Endometrium (tissue), 2 donors: ENCODE measurements at regions not wholly inside any gene's neighbourhood (a gene's known extent, or its start where the extent isn't known, plus 50 kb on each side); places are given as distances from the start of the nearest gene placed in this dataset.

Experiments used
- FAIRE-seq: peaks from 2 replicates; lab custom pipeline; 2012; peaks lifted over from hg19 to GRCh38; lab: Jason Lieb, UNC
- donor health status: control.
- donor health status: control.

DNA sequence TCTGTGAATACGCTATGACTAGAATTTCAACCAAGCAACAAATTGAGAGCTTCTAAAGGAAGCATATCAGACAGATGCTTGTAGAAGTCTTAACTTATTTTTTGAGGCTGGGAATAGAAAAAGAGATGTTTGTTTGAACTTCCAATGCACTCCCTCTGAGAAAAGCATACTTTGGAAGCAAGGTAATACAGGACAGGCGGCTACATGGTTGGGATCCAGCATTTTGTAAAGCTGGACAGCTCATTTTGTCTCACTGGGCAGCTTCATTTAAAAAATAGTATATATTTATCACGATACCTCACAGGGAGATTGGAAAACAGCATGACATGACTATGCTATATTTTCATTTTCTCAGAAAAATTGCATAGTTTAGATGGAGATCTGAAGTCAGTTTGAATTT is 821.3 kb upstream of the API5 start:
- FAIRE-seq, result no peak

DNA sequence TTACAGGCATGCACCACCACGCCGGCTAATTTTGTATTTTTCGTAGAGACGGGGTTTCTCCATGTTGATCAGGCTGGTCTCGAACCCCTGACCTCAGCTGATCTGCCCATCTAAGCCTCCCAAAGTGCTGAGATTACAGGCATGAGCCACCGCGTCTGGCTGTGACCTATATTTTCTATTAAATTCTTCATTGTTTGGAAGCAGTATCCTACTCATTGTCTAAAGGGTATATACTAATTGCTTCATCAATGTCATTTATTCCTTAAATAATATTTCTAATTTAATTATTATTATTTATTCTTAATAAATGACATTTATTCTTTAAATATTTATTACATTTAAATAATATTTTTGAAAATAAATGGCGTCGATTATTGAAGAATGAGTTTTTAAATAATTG is 817.3 kb upstream of the API5 start:
- no peak for FAIRE-seq

DNA sequence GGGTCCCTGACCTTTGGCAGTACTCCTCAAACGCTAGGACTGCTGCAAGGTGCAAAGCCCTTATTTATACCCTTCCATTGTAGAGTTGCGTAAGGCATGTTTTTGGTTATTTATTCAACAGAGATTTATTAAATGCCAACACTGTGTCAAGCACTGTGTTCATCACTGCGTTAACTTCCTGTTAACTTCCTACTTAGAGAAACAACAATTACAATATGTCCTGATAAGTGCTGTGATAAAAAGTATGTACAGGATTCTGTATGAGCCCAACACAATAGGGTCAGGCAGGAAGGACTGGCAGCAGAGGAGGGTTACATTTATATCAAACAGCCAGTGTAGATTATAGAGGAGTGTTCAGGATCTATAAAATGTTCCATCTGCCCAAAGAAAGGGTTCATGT is 812.8 kb upstream of the API5 start:
- FAIRE-seq, result no peak

DNA sequence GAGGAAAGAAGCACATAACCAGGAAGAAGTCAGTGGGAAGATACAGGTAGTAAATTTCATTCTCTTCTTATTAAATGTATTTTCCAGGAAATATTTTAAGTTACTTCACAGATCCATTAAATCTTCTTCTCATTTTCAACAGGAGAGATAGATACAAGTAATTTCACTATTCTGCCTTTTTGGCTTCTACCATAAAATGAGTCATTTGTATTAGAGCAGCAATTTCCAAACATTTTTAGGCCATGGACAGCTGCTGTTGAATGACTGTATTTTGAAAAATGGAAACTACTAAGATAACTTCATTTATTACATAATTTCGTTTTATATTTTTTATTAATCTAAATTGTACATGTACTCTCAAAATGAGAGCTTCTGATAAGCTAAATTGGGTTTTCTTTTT is 809.6 kb upstream of the API5 start:
- no peak for FAIRE-seq

DNA sequence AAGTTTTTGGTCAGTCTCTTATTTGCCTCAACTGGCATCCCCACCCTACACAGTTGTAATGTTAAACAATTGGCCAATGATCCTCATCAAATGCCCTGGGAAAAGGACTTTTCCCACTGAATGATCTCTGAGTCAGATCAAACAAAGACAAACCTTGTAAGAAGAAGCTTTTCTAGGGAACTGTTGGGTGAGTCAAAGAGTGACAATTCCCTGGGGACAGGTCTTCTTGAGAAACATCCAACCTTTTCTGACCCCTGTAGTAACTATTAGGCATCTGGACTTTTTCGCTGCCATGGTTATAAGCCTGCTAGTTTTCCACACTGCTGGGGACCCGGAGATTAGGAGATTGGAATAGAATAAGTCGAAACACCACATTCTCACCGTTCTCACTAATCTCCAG is 789.8 kb upstream of the API5 start:
- no peak for FAIRE-seq

DNA sequence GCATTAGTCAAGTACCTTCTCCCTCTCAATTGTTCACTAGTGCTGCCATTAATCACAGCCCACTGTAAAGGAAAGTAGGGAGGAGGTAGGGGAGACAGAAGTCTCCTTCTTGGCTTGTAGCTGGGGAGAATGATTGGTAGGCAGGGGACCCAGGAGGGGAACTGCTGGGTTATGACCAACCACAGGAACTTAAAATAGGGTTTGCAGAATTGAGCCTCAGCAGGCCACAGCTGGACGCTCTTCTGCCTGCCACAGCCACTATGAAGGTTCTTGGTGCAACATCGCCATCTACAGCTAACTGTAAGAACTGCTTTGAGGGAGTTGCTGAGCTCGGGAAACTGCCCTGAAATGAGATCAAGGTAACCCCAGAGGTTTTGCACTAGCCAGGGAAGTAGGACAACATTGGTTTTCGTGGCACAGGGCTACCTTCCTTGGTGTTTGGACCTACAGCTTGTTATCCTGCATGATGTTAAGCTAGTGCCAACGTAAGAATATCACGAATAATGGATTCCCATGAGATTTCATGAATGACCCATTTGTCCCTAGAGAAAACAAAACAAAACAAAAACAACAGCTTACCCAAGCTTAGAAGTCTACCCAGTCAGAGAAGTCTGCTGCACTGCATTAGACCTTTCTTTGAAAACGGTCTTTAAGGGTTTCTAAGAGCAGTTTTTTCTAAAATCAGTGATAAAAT is 787.1 kb upstream of the API5 start:
- FAIRE-seq, result no peak

DNA sequence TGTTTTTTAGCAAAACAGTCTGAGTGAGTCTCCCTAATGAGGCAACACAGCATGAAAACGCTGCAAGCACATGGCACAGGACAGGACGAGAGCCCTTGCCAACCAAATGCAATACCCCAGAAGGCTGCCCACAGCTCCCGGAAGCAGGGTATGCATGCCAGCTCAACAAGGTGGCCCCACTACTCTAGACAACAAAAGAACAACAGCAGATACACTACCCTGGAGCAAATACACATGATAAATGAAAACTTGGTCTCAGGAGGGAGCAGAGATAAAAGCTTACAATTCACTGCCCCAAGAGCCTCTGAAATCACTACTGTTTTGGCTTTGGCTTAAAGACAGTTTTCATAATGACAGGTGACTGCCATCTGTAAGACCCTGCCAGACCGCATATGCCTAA is 785.4 kb upstream of the API5 start:
- FAIRE-seq, result no peak

DNA sequence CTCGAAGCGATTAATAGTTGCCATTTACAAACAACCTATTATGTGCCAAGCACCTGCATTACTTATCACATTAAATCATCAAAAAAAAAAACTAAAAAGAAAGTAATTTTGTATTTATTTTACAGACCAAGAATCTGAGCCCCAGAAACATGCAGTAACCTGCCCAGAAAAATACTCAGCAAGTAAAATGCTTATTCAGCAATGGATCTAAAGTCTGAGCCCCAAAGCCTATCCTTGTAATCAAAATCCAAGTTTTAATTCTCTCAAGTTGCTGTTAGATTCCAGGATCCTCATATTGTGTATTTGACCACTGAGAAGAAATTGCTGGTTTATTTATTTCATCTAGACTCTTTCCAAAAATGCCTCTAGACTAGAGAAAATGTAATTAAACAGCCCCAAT is 783.3 kb upstream of the API5 start:
- FAIRE-seq, result no peak

DNA sequence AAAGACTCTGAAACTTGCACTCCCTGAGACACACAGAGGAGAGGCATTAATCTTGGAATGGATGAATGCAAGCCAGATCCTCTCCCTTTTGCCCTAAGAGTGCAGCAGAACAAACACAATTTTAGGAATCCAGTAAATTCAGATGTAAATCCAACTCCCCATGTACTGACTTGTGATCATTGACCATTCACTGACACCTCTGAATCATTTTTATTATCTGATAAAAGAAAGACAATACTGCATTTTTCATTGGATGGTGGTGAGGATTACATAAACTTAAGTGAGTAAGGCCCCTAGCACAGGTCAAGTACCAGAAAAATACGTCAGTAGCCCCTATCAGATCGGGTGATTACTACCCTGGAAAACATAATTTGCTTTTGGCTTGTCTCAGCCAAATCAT is 782.9 kb upstream of the API5 start:
- no peak for FAIRE-seq

DNA sequence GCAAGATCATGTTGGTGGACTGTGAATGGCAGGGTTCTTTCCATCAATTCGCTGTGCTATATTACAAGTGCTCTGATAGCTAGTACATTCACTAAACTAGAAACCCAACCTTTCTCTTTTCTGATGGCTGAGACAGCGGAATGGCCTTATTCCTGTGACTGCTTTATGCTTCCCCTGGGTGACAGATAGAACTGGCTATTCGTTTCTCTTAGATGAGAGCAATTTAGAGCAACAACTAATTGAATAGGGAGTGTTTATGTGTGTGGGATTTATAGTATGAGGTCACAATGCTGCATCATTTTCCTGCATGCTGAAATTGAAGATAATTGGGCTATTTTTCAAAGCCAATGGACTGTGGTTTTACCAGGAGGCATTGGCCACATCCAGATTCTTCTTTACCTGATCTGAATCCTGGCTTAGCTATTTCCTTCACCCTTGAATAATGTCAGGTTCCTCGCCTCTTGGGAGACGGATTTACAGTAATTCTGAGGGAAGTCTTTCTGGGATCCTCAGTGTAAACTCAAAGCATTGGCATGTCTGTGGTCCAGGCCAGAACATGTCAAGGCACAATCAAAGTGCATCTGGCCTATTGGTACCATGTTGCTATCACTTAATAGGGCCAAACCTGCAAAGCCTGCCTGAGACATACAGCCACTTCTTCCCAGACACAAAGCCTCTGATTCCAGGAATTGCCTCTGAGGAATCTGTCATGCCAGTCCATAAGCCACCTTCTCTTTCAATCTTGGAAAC is 775.0 kb upstream of the API5 start:
- no peak for FAIRE-seq

DNA sequence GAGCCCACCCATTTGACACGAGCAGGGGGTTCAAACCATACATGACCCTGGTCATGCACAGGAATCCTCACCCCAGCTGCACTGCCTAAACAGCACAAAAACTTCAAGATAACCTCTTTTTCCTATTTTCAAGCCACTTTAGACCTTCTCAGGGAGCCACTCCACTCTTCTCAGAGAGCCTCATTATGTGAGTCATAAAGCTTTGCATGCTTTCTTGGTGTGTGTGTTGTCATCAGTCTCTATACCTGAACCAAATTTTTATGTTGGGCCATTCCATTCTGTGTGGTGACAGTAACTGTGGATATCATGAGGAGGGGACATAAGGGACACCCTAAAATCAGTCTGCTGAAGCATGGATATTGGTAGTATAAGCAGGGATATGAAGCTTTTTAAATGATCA is 769.5 kb upstream of the API5 start:
- no peak for FAIRE-seq

DNA sequence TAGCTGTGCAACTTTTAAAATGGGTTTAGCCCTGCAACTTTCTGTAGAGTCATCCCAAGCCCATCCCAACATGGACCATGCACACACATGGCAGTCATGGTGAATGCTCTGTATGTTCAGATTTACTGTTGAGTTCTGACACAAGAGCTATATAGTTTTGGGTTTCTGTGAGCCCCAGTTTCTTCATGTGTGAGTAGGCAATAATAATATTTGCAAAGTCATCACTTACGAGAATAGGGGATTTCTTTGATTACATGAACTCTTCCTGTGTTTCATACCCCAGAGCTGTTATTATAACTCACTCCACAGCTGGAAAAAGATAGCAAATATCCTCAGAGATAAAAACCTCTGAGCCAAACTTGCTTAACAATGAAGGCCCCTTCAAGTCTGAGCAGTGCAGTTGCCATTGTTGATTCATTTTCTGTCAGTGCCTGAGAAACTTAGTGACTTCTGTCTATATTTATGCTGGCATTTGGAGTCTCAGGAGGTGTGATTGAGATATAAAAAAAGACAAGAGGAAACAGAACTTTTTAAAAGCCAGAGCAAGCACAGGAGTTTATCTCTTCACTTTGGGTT is 767.9 kb upstream of the API5 start:
- FAIRE-seq, result no peak

DNA sequence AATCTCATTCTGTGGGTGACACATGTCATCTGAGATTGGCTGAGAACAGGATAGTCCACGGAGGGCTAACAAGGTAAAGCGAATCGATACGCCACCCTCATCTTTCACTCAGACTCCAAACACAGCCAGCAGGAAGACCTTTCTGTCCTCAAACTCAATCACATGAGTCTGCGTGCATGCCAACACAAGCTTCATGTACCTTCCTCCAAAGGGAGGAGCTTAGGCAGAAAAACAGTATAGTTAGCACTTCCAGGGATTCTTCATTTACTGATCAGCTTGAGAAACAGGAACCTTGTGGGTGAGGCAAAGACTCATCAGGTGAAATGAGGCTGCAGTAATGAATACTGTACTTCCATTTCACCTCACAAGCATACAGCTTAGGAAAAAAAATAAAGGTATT is 767.1 kb upstream of the API5 start:
- FAIRE-seq, result no peak

DNA sequence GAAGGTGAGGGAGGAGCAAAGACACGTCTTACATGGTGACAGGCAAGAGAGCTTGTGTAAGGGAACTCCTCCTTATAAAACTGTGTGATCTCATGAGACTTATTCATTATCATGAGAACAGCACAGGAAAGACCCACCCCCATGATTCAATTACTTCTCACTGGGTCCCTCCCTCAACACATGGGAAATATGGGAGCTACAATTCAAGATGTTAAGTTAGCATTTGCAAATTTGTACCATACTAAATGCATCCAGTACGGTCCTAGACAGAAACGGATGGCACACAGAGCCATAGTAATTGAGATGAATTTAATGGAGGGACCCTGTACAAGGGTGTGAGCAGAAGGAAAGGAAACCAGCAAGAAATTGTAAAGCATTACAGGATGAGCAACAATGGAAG is 765.8 kb upstream of the API5 start:
- no peak for FAIRE-seq

DNA sequence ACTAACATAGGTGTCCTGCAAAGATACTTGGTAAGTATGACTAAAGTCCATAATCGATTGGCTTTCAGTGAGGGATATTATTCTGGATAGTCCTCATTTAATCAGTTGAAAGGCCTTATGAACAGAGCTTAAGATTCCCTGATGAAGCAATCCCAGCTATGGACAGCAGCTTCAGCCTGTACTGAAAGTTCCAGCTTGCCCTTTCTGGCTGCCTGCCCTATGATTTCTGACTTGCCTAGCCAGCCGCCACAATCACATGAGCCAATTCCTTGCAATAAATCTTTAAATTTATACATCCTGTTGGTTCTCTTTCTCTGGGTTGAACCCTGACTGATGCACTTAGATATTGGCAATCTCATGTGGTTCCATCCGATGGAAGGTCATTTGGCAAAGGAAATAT is 759.0 kb upstream of the API5 start:
- no peak for FAIRE-seq

DNA sequence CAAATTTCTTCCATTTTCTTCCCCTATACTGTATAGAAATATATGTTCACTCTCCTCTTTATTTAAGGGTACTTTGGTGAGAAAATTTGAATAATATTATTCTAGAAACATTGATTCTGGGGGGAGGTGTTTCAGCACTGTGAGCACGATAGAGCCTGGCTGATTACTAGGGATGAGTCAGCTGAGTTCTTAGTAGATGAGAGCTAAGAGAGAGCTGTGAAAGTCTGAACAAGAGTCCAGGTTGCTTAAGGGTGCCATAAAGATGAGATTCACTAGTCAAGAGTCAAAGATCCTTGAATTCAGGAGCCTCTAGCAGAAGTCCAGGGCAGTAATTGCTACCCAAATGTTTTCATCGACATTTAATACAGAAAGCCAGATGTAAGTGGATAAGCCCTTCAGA is 756.6 kb upstream of the API5 start:
- no peak for FAIRE-seq

DNA sequence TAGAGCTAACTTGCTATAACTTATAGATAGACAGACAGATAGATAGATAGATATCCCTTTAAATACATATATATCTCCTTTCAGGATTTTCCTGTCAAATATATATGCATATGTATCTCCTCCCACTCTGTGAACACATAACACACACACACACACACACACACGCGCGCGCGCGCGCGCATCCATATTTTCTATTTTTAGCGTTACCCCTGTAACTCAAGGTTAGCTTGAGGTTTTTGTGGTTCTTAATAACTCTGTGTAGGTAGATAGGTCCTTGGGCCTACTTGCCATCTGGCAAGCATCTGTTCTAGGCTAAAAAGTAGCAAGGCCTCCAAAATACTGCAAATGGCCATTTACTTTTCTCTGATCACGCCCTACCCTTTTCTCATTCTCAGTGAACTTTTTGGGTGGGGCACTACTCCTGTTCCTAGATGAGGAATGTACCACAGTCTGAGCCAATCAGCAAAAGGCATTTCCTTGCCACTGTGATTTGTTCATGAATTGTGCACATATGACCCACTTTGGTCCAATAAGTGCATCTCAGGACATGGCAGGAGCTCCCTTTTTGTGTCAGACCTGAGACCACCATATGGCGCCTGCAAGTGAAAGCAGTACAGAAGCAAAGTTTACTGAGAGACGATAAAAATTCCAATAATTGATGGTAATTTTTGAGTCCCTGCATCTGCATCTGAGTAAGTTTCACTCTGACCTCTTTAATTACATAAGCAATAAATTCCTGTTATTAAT is 740.5 kb upstream of the API5 start:
- FAIRE-seq, result no peak

DNA sequence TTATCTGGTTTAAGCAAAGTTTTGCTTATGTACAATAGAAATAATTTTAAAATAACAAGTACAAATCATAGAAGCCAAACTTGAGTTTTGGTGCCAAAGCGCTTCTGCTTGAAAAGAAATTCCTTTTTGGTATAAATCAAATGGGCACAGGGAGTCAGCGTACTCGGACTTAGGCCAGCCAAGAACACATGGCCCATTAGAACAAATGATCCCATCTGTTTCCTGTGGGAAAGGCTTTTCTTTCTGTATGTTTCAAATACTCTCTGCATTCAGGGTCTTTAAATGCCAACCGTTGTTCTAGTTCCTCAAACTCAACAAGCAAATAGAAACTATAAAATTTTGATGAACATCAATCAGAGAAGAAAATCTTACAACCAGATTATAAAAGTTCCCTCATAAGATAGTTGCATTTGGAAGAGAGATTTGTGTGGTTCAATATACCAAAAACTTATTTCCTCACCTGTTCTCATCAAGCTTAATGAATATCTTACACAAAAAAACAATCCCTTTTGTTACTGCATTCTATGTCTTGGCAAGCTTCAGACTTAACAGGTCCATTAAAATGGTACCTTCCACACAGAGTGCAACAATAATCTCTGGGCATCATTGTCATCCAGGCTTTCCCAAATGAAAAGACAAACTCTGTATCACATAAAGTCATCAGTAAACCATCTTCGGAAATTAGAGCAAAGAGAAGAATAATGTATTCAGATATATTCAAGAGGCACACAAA is 739.8 kb upstream of the API5 start:
- no peak for FAIRE-seq

DNA sequence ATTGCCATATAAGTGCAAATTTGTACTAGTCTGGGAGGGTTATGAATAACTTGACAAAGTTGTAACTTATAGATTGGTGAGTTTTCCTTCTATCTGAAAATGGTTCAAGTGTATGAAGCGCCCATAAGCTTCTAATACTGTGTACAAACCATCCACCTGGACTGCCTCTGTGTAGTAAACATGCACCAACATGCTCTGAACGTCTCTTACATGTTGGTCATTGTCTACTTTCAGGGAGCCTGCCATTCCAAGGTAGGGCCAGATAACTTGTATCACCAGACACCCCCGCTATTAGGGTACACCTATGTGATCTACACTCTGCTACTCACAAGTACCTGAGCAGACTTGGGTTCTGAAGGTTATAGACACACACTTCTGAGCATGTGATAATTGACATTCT is 735.5 kb upstream of the API5 start:
- no peak for FAIRE-seq

DNA sequence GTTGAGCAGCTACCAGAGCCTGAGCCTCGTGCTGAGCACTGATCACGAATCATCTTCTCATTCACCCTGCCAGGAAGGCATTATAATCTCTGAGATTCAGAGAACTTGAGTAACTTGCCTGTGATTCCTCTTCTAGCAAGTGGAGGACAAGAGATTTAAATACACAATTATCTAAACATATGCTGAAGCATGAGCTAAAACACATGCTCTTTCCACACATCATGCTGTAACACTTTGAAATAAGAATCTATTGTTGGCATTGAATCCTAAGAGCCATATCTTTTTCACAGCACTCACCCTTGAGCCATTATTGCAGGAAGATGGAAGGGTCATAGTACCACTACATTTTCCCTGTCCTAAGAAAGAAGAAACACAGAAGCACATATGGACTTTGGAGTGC is 722.5 kb upstream of the API5 start:
- no peak for FAIRE-seq

DNA sequence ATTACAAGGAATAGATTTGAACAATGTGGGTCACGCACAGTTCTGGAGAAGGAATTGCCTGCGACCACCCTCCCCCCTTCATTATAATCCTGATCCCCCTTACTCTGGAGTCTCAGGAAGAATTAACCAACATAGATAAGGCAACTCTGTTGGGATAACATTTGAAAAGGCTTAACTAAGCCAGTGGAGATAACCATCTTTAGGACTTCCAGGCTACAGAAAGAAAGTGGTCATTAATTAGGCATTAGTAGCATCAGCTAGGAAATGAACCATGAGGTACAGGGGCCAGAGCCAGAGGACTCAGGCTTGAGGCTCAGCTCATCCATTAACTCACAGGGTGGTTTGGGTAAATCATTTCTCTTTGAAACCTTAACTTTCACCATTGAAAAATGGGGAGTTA is 720.0 kb upstream of the API5 start:
- FAIRE-seq, result no peak

DNA sequence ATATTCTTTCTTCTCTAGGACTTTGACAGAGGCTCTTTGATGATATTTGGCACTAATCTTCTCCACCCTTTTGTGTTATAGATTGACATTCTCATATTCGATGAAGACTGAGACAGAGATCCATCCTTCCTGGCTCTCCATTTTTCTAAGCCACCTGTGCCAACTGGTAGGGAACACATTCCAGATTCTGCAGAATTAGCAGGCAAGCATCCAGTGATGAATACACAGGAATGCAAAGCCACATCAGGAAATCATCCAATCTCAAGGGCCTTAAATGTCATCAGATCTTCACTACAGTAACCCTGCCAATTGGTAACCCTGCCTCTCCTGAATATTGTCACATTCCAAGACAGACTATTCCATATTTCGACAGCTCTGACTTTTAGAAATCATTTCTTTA is 718.4 kb upstream of the API5 start:
- no peak for FAIRE-seq
